ENCODE measurements at regions not wholly inside any gene's neighbourhood (a gene's known extent, or its start where the extent isn't known, plus 50 kb on each side); places are given as distances from the start of the nearest gene placed in this dataset.

GRCh38 chr4:82042042-82042441, 331.7 kb downstream of the HNRNPD start:
- DNase-seq (ENCODE audit: extremely low read depth in 1 of 2, low read depth in 1 of 2), result no peak

- DNase-seq (ENCODE audit: extremely low read depth in 1 of 2, low read depth in 1 of 2), result no peak
Measured at GRCh38 chr4:82038936-82039335, 334.9 kb downstream of the HNRNPD start.

- no peak for DNase-seq (ENCODE audit: extremely low read depth in 1 of 2, low read depth in 1 of 2)
Measured at GRCh38 chr4:82036181-82036580, 337.6 kb downstream of the HNRNPD start.

- no peak for DNase-seq (ENCODE audit: extremely low read depth in 1 of 2, low read depth in 1 of 2)
Measured at GRCh38 chr4:82034878-82035277, 338.9 kb downstream of the HNRNPD start.

GRCh38 chr4:82033862-82034261, 339.9 kb downstream of the HNRNPD start:
- DNase-seq (ENCODE audit: extremely low read depth in 1 of 2, low read depth in 1 of 2), result no peak

GRCh38 chr4:82031376-82031927, 342.3 kb downstream of the HNRNPD start:
- no peak for DNase-seq (ENCODE audit: extremely low read depth in 1 of 2, low read depth in 1 of 2)

GRCh38 chr4:82017680-82018079, 356.1 kb downstream of the HNRNPD start:
- no peak for DNase-seq (ENCODE audit: extremely low read depth in 1 of 2, low read depth in 1 of 2)

GRCh38 chr4:82005158-82005557, 368.6 kb downstream of the HNRNPD start:
- no peak for DNase-seq (ENCODE audit: extremely low read depth in 1 of 2, low read depth in 1 of 2)

- no peak for DNase-seq (ENCODE audit: extremely low read depth in 1 of 2, low read depth in 1 of 2)
Measured at GRCh38 chr4:81997313-81997712, 376.5 kb downstream of the HNRNPD start.

- no peak for DNase-seq (ENCODE audit: extremely low read depth in 1 of 2, low read depth in 1 of 2)
Measured at GRCh38 chr4:81990898-81991297, 382.9 kb downstream of the HNRNPD start.

GRCh38 chr4:81990211-81990610, 383.6 kb downstream of the HNRNPD start:
- no peak for DNase-seq (ENCODE audit: extremely low read depth in 1 of 2, low read depth in 1 of 2)

GRCh38 chr4:81989202-81989601, 384.6 kb downstream of the HNRNPD start:
- no peak for DNase-seq (ENCODE audit: extremely low read depth in 1 of 2, low read depth in 1 of 2)

GRCh38 chr4:81988178-81988577, 385.6 kb downstream of the HNRNPD start:
- no peak for DNase-seq (ENCODE audit: extremely low read depth in 1 of 2, low read depth in 1 of 2)

GRCh38 chr4:81984746-81985145, 389.0 kb downstream of the HNRNPD start:
- DNase-seq (ENCODE audit: extremely low read depth in 1 of 2, low read depth in 1 of 2), result no peak

- DNase-seq (ENCODE audit: extremely low read depth in 1 of 2, low read depth in 1 of 2), result no peak
Measured at GRCh38 chr4:81982846-81983540, 390.8 kb downstream of the HNRNPD start.

GRCh38 chr4:81981218-81981617, 392.6 kb downstream of the HNRNPD start:
- no peak for DNase-seq (ENCODE audit: extremely low read depth in 1 of 2, low read depth in 1 of 2)

- DNase-seq (ENCODE audit: extremely low read depth in 1 of 2, low read depth in 1 of 2), result no peak
Measured at GRCh38 chr4:81974523-81974922, 399.3 kb downstream of the HNRNPD start.

GRCh38 chr4:81971637-81972381, 402.0 kb downstream of the HNRNPD start:
- no peak for DNase-seq (ENCODE audit: extremely low read depth in 1 of 2, low read depth in 1 of 2)

GRCh38 chr4:81971061-81971460, 402.7 kb downstream of the HNRNPD start:
- DNase-seq (ENCODE audit: extremely low read depth in 1 of 2, low read depth in 1 of 2), result no peak

- DNase-seq (ENCODE audit: extremely low read depth in 1 of 2, low read depth in 1 of 2), result no peak
Measured at GRCh38 chr4:81970454-81970853, 403.3 kb downstream of the HNRNPD start.

- no peak for DNase-seq (ENCODE audit: extremely low read depth in 1 of 2, low read depth in 1 of 2)
Measured at GRCh38 chr4:81966676-81967075, 407.1 kb downstream of the HNRNPD start.

GRCh38 chr4:81965911-81966310, 407.9 kb downstream of the HNRNPD start:
- DNase-seq (ENCODE audit: extremely low read depth in 1 of 2, low read depth in 1 of 2), result no peak

Measured in stimulated activated CD8-positive, alpha-beta memory T cell treated with anti-CD3 and anti-CD28 coated beads, Interleukin-7, amount 100 ng/mL, for 48 hours (primary cell).